NT2/D1 (cell line): ENCODE measurements at regions not wholly inside any gene's neighbourhood (a gene's known extent, or its start where the extent isn't known, plus 50 kb on each side); places are given as distances from the start of the nearest gene placed in this dataset.

Source experiments
- SUZ12 ChIP-seq: IDR thresholded peaks from 2 replicates; pipeline ENCODE4 v1.6.1; 2011; ENCODE audit not compliant: insufficient read length, insufficient read depth; ENCODE audit errors: extremely low read depth
- YY1 ChIP-seq: IDR thresholded peaks from 2 replicates; pipeline ENCODE4 v1.6.1; 2011; ENCODE audit not compliant: insufficient read length, insufficient read depth
- ZNF274 ChIP-seq: IDR thresholded peaks from 2 replicates; pipeline ENCODE4 v1.6.1; 2011; ENCODE audit warnings: mild to moderate bottlenecking, low read depth, low read length

- TF ChIP-seq ZNF274: no peak
- TF ChIP-seq YY1: no peak
- TF ChIP-seq SUZ12: no peak
These were observed 414.5 kb downstream of the MAN2A1 start for GRCh38 chr5:110104060-110104725.
